Ishikawa (cell line): ENCODE measurements at regions not wholly inside any gene's neighbourhood (a gene's known extent, or its start where the extent isn't known, plus 50 kb on each side); places are given as distances from the start of the nearest gene placed in this dataset.

Experiments
- CEBPB ChIP-seq: IDR thresholded peaks from 2 replicates; pipeline ENCODE4 v1.6.1; 2012
- CREB1 ChIP-seq: IDR thresholded peaks from 2 replicates; pipeline ENCODE4 v1.6.1; 2012; ENCODE audit warnings: low read depth
- EGR1 ChIP-seq: IDR thresholded peaks from 2 replicates; pipeline ENCODE4 v1.6.1; 2012
- EP300 ChIP-seq: IDR thresholded peaks from 2 replicates; pipeline ENCODE4 v1.6.1; 2012; ENCODE audit warnings: borderline replicate concordance
- FOXM1 ChIP-seq: IDR thresholded peaks from 2 replicates; pipeline ENCODE4 v1.6.1; 2012; ENCODE audit warnings: low read depth, borderline replicate concordance
- MAX ChIP-seq: IDR thresholded peaks from 2 replicates; pipeline ENCODE4 v1.6.1; 2012
- NFIC ChIP-seq: IDR thresholded peaks from 2 replicates; pipeline ENCODE4 v1.6.1; 2012
- RAD21 ChIP-seq: IDR thresholded peaks from 2 replicates; pipeline ENCODE4 v1.6.1; 2012; ENCODE audit warnings: low read depth
- REST ChIP-seq: IDR thresholded peaks from 2 replicates; pipeline ENCODE4 v1.6.1; 2012; ENCODE audit warnings: low read depth, mild to moderate bottlenecking
- TAF1 ChIP-seq: IDR thresholded peaks from 2 replicates; pipeline ENCODE4 v1.6.1; 2012; ENCODE audit warnings: low read depth, mild to moderate bottlenecking
- TCF12 ChIP-seq: IDR thresholded peaks from 2 replicates; pipeline ENCODE4 v1.6.1; 2012; ENCODE audit warnings: low read depth
- TEAD4 ChIP-seq: IDR thresholded peaks from 2 replicates; pipeline ENCODE4 v1.6.1; 2012
- USF1 ChIP-seq: IDR thresholded peaks from 2 replicates; pipeline ENCODE4 v1.6.1; 2012
- YY1 ChIP-seq: IDR thresholded peaks from 2 replicates; pipeline ENCODE4 v1.6.1; 2012; ENCODE audit warnings: low read depth
- ZBTB7A ChIP-seq: IDR thresholded peaks from 2 replicates; pipeline ENCODE4 v1.6.1; 2012; ENCODE audit warnings: low read depth

- TF ChIP-seq TCF12 (no peak), ZBTB7A (no peak)
These were observed 898.3 kb downstream of the BRD1 start for GRCh38 chr22:48929276-48929790.

- TF ChIP-seq NFIC (no peak), MAX (no peak), USF1 (no peak), EGR1 (no peak), FOXM1 (no peak), RAD21 (no peak), ZBTB7A (no peak)
These were observed 900.1 kb downstream of the BRD1 start for GRCh38 chr22:48927591-48927990.

- TF ChIP-seq TAF1 = no peak
- TF ChIP-seq CEBPB = no peak
- TF ChIP-seq MAX = no peak
- TF ChIP-seq EP300 = no peak
- TF ChIP-seq REST = no peak
- no peak for TF ChIP-seq ZBTB7A
- TF ChIP-seq YY1 = no peak
- no peak for TF ChIP-seq FOXM1
These were observed 901.0 kb downstream of the BRD1 start for GRCh38 chr22:48926643-48927042.

- TF ChIP-seq MAX = no peak
- TF ChIP-seq USF1 = no peak
- no peak for TF ChIP-seq EP300
- TF ChIP-seq REST = no peak
- TF ChIP-seq FOXM1 = no peak
- TF ChIP-seq RAD21 = no peak
- TF ChIP-seq CEBPB = no peak
- TF ChIP-seq YY1 = no peak
- no peak for TF ChIP-seq TEAD4
- no peak for TF ChIP-seq NFIC
- TF ChIP-seq TAF1 = no peak
These were observed 901.5 kb downstream of the BRD1 start for GRCh38 chr22:48926136-48926535.

- TF ChIP-seq RAD21 (no peak), TAF1 (no peak), TCF12 (no peak), NFIC (no peak), CEBPB (no peak)
These were observed 902.2 kb downstream of the BRD1 start for GRCh38 chr22:48925450-48925849.

GRCh38 chr22:48923996-48924395, 903.7 kb downstream of the BRD1 start:
- TF ChIP-seq YY1 (no peak), RAD21 (no peak), ZBTB7A (no peak), USF1 (no peak), NFIC (no peak), TAF1 (no peak), EGR1 (no peak), CREB1 (no peak), MAX (no peak), CEBPB (no peak), REST (no peak), EP300 (no peak), TCF12 (no peak), TEAD4 (no peak), FOXM1 (no peak)
